GM18951 (cell line): ENCODE measurements at regions not wholly inside any gene's neighbourhood (a gene's known extent, or its start where the extent isn't known, plus 50 kb on each side); places are given as distances from the start of the nearest gene placed in this dataset.
"Not testable (repeated sequence)": the region's sequence is repeated elsewhere in the genome, so short reads cannot be mapped to it uniquely, and the experiment has no call there.

Experiments used
- POLR2A ChIP-seq: IDR thresholded peaks from 4 replicates; pipeline ENCODE4 v1.6.1; 2011; ENCODE audit warnings: mild to moderate bottlenecking; ENCODE audit not compliant: insufficient read length, insufficient read depth; ENCODE audit errors: extremely low read depth
- in situ Hi-C: fragments of 300-500 bp; cut with MboI; formaldehyde crosslinking; loops from one replicate; pipeline ENCODE4 v1.12.0; 2022; ENCODE audit warnings: low sequenced_read_pairs, mixed read lengths, inconsistent platforms; ENCODE audit not compliant: unreplicated experiment

DNA sequence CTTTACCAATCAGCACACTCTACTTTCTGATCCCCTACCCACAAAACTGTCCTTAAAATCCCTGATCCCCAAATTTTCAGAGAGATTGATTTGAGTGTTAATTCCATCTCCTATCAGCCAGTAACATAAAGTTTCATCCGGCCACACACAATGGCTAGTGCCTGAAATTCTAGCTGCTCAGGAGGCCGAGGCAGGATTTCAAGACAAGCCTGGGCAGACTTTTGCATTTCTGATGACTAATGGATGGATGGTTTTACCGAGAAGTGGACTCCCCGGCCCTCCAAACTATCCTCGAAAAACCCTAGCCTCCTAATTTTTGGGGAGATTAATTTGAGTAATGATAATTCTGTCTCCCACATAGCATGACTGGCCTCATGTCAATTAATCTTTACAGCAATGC lies 269.8 kb upstream of the POU1F1 start:
- in situ Hi-C loops: no loop called here
- no peak for TF ChIP-seq POLR2A

DNA sequence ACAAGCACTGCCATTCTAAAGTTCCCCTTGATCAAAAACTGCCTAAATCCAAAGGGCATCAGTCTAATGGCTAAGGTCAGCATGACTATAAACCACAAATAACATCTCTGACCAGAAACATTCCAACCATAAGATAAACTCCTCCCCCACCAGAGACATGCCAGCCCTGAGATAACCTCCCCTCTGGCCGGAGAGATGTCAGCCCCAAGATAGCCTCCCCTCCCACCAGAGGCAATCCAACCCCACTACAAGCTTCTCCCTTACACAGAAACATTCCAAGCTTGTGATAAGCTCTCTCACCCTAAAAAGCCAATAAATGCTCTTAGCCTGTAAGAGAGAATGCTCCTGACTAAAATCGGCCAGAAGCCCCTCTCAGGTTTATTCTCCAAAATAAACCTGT lies 267.0 kb upstream of the POU1F1 start:
- in situ Hi-C loops: not testable (repeated sequence)

DNA sequence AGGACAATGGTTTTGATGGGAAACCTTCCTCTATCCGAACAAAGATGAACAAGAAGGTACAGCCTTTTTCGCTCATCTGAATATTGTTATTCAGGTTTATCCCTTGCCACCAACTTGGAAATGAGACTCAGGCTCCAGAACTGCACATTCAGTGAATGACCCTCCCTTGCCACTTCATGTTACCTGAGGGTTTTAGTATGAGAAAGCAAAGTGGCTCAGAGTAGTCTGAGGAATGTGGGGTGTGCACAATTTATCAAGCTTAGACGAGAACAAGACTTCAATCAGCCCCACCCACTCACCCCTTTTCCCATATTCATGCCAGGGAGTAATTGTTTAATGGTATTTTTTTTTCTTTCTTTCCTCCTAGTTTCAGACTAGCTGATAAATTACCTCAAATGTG lies 265.3 kb upstream of the POU1F1 start:
- no peak for TF ChIP-seq POLR2A
- in situ Hi-C loops: no loop called here

DNA sequence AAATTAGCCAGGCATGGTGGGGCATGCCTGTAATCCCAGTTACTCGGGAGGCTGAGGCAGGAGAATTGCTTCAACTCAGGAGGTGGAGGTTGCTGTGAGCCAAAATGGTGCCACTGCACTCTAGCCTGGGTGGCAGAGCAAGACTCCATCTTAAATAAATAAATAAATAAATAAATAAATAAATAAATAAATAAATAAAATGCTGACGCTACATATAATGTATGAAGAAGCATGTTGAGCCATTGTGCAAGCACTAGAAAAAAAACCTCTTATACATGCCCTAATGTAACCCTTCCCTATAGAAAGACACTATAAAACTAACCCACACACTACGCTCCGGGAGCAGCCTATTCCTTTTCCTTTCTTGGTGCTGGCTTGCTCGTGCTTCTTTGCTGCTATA lies 262.3 kb upstream of the POU1F1 start:
- in situ Hi-C loops: not testable (repeated sequence)

DNA sequence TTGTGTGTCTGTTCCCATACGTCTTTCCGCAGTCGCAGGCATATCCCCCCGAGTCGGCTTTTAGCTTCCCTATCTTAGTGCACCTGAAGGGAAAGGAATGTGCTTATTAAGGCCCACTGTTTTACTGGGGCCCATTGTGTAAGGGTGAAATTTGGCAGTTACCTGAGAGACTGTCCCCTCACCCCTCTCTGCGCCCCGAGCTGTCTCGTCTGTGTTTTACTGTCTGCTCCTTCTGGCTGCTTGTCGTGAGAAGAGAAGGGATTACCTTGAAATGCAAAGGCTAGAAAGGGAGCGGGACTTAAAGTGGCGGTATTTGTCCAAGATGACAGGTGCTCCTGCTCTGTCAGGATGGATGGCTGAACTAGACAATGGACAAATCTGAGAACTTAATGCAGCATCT lies 233.0 kb upstream of the POU1F1 start:
- in situ Hi-C loops: no loop called here
- TF ChIP-seq POLR2A: no peak

DNA sequence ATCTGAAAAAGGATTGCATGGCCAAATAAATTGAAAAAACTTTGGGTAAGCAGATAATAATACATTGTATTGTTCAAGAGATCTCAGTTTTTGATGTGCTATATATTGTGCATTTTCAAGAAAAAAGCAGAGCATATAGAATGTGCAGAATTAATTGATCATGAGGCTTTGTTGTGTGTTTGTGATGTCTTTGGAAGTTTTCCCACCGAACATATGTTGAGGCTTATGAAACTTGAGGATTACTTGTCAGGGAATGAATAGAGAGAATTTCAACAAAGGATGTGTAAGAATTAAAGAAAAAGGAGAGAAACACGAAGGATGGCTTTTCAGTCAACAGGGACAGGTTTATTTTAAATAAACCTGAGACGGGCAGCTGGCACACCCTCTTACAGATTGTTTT lies 232.5 kb upstream of the POU1F1 start:
- in situ Hi-C loops: no loop called here
- TF ChIP-seq POLR2A: no peak

DNA sequence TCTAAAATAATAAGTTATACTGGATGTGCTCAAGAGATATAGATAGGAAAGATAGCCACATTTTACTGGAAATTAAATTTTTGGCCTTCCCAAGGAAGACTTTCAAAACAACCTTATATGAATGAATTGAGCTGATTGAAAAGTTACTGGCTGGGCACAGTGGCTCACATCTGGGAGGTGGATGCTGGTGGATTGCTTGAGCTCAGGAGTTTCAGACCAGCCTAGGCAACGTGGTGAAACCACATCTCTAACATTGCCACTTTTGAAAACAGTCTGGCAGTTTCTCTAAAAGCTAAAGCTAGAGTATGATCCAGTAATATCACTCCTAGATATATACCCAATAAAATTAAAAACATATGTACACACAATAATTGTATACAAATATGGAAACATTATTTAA lies 231.4 kb upstream of the POU1F1 start:
- in situ Hi-C loops: no loop called here
- TF ChIP-seq POLR2A: no peak

DNA sequence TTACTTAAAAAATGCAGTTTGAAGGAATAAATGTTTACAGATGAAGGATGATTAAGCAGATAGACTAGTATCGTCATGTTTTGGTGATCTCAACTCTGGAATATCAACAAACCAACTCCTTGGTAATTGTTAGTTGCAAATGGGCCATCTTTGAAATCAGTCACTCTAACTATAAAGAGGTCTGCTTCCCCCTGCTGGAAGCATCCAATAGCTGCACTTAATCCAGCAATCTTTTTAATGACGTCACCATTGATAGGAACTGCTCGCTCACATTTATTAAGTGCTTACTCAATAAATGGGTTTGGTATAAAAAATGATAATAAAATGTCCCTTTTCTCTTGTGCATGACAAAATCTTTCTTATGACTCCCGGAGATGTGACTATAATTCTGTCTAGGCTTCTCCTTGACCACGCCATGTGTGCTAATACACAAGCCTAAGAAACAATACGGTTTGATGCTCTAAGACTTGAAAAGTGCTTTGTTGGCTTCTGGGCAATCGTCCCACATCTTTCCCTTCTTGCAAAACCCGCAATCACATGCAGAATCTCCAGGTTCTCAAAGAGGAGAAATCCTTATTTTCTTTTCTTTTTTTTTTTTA lies 227.6 kb upstream of the POU1F1 start:
- no peak for TF ChIP-seq POLR2A
- in situ Hi-C loops: no loop called here

DNA sequence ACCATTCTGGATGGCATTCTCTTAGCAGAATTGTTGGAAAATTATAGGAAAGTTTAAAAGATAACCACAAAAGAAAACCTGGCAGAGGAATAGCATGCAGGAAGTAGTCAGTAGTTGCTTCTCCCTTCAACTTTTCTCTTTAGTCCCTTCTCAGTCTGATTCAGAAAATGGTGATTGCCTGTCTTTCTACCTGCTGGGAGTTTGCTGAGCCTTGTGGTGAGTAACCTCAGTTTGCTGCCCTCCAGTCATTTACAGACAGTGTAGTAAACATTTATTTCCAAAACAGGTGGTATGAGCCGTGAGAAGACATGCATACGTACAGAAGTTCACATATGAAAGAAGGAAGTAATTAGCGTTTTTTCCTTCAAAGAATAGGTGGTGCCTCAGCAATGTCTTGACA lies 224.7 kb upstream of the POU1F1 start:
- TF ChIP-seq POLR2A: no peak
- in situ Hi-C loops: no loop called here

DNA sequence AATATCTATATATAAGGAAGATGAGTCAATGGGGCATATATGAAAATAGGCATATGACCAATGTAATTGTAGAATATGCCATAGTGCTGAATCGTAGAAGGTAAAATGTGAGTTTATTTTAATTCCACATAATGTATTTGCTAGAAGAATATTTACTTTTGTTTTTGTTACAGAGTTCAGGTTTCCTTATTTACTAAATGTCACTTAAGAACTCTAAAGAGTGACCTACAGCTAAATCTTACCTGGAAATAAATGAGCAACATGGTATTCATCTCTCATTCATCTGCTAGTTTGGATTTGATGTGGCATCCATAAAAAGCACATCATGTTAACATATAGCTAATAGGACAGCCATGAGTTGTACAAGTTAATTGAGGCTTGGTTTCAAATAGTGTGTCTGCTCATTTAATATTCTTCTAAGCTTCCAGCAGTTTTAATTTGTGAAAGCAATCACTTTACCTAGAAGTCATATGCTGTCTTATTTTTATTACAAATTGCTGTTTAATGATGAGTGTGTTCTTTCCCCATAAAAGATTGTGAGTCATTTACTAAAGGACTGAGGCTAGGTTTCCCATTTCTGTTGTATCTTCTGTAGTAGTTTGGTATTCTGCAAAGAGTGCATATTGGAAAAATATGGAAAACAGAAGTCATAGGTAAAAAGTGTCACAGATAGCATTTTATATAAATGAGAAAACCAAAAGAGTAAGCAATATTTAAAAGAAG lies 222.1 kb upstream of the POU1F1 start:
- in situ Hi-C loops: no loop called here

DNA sequence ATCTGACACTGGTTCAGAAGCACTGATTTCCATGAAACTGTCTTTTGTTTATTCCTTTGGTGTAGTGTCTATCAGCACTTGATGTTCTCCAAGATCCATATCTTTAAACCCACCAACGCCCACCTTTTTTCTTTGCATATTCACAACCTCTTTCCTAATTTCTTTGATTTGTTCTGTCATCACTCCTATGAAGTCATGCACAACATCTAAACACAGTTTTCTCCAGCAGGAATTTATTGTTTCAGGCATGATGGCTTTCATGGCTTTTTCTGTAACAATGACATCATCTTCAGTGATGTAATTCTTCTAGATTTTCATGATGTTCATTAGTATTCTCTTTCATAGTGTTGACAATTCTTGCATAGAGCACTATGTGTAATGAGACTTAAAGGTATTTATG lies 219.6 kb upstream of the POU1F1 start:
- in situ Hi-C loops: no loop called here
- no peak for TF ChIP-seq POLR2A

More for the DNA sequence above, 222.1 kb upstream of the POU1F1 start:
- TF ChIP-seq POLR2A: no peak

DNA sequence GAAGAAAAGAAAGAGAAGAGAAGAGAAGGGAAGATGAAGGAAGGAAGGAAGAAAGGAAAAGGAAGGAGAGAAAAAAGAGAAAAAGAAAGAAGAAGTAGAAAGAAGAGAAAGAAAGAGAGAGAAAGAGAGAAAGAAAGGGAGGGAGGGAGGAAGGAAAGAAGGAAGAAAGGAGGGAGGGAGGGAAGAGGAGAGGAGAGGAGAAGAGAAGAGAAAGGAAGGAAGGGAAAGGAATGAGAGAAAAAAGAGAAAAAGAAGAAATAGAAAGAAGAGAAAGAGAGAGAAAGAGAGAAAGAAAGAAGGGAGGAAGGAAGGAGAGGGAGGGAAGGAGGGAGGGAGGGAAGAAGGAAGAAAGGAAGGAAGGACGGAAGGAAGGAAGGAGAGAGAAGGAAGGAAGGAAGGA lies 217.9 kb upstream of the POU1F1 start:
- TF ChIP-seq POLR2A: no peak
- in situ Hi-C loops: no loop called here

DNA sequence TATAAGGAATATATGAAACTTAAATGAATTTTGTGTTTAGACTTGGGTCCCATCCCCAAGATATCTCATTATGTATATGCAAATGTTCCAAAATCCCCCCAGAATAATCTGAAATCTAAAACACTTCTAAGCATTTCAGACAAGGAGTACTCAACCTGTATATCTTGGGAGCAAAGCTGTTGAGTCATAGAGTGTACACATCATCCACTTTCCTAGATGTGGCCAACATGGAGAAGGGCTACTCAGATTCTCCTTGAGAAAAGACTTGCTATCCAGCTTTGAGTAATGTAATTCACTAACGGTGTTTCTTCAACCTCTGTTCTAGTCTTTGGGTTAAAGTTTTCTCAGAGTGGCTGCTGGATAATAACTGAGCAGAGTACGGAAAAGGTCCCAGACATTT lies 215.5 kb upstream of the POU1F1 start:
- in situ Hi-C loops: no loop called here
- TF ChIP-seq POLR2A: no peak

DNA sequence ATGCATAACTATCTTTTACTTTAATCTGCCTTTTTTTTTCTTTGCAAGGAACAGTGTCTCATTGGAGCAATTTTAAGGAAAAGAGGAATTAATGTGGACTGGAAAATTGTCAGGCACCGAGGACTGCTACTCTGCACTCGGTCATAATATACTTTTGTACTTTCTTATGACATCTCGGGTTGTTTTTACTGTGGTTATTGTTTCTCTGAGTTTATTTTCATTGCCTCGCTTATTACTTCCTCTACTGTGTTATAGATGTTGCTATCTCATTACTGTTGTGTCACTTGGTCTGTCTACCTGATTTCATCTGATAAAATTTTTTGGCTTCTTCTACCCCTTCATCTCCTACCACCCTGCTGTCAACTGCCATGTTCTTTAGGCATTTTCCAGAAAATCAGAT lies 213.5 kb upstream of the POU1F1 start:
- no peak for TF ChIP-seq POLR2A

DNA sequence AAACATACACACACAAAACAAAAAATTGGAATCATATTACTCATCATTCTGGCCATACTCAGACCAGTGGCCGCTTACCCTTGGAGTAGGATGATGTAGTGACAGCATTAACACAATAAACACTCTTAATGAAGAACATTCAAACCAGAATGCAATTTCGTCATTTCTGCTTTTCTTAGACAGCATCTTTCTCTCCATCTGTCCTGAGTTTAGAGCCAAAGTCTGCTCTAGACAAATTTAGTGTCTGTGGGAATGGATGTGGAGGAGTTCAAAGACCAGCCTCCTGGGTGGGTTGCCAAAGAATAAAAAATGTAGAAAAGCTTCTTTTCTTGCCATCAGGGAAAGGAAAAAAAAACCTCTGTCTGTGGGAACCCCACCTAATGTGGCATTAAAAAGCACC lies 212.4 kb upstream of the POU1F1 start:
- in situ Hi-C loops: no loop called here
- TF ChIP-seq POLR2A: no peak

More for the DNA sequence above, 213.5 kb upstream of the POU1F1 start:
- in situ Hi-C loops: no loop called here

DNA sequence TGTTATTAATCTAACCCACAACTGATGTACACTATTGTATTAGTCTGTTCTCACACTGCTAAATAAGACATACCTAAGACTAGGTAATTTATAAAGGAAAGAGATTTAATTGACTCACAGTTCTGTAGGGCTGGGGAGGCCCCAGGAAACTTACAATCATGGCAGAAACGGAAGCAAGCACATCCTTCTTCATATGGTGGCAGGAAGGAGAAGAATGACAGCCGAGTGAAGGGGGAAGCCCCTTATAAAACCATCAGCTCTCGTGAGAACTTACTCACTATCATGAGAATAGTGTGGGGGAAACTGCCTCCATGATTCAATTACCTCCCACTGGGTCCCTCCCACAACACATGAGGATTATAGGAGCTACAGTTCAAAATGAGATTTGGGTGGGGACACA lies 210.3 kb upstream of the POU1F1 start:
- in situ Hi-C loops: not testable (repeated sequence)
